GM12878 (cell line): ENCODE measurements at regions not wholly inside any gene's neighbourhood (a gene's known extent, or its start where the extent isn't known, plus 50 kb on each side); places are given as distances from the start of the nearest gene placed in this dataset.

Source experiments
- CTCF ChIP-seq, 3 experiments: IDR thresholded peaks in 2 of 3; conservative IDR thresholded peaks in 1 of 3; 2 replicates each; pipeline ENCODE4 v1.5.1; 2011; ENCODE audit warnings: low read depth in 3 of 3, low read length in 3 of 3, mild to moderate bottlenecking in 3 of 3, control low read depth in 2 of 3, moderate library complexity in 2 of 3, inconsistent platforms in 1 of 3, mixed read lengths in 1 of 3; ENCODE audit not compliant: control insufficient read depth in 2 of 3, insufficient read depth in 1 of 3; ENCODE audit errors: extremely low read depth in 1 of 3
- GABPA ChIP-seq: IDR thresholded peaks from 2 replicates; pipeline ENCODE4 v1.6.1; 2014; ENCODE audit warnings: antibody characterized with exemption, low read depth, mild to moderate bottlenecking, inconsistent platforms
- MAX ChIP-seq: IDR thresholded peaks from 2 replicates; pipeline ENCODE4 v1.6.1; 2012; ENCODE audit warnings: low read depth, low read length, improper control_type of control experiment
- MXI1 ChIP-seq: fragments of 150-350 bp; IDR thresholded peaks from 2 replicates; pipeline ENCODE4 v1.6.1; 2011; ENCODE audit warnings: low read depth, mild to moderate bottlenecking, inconsistent platforms, low read length, improper control_type of control experiment
- POU2F2 ChIP-seq: IDR thresholded peaks from 3 replicates; pipeline ENCODE4 v1.6.1; 2011; ENCODE audit warnings: low read depth, mild to moderate bottlenecking, low read length, borderline replicate concordance
- ZBTB33 ChIP-seq: fragments of 450-650 bp; IDR thresholded peaks from 2 replicates; pipeline ENCODE4 v1.6.1; 2017; ENCODE audit warnings: mild to moderate bottlenecking
- ZBTB40 ChIP-seq: fragments of 450-650 bp; IDR thresholded peaks from 2 replicates; pipeline ENCODE4 v1.6.1; 2016; ENCODE audit warnings: mild to moderate bottlenecking, moderate library complexity, borderline replicate concordance

- TF ChIP-seq GABPA: no peak
- TF ChIP-seq POU2F2: no peak
- no peak for TF ChIP-seq CTCF (IDR thresholded peaks at IDR 0.05 in 2 of 3, conservative IDR thresholded peaks at IDR 0.05 in 1 of 3; ENCODE audit: control insufficient read depth in 2 of 3, extremely low read depth in 1 of 3, insufficient read depth in 1 of 3, low read depth in 3 of 3, low read length in 3 of 3)
- TF ChIP-seq MXI1: no peak
- TF ChIP-seq ZBTB40: no peak
- TF ChIP-seq MAX: no peak
- TF ChIP-seq ZBTB33: no peak
Observed at GRCh38 chr9:1388216-1388615, 338.1 kb downstream of the DMRT2 start.
